Neural progenitor cell (in vitro differentiated cells): ENCODE measurements at regions not wholly inside any gene's neighbourhood (a gene's known extent, or its start where the extent isn't known, plus 50 kb on each side); places are given as distances from the start of the nearest gene placed in this dataset.

Source experiments
- EZH2 ChIP-seq: fragments of 200-600 bp; sonication (generic); IDR thresholded peaks from 2 replicates; pipeline ENCODE4 v1.6.1; 2017; ENCODE audit warnings: antibody characterized with exemption, mild to moderate bottlenecking, moderate library complexity
- EZH2phosphoT487 ChIP-seq: fragments of 200-600 bp; sonication (generic); IDR thresholded peaks from 2 replicates; pipeline ENCODE4 v1.6.1; 2017; ENCODE audit warnings: antibody characterized with exemption
- TF ChIP-seq, protein P1 (sequence below): fragments of 200-600 bp; sonication (generic); IDR thresholded peaks from 2 replicates; pipeline ENCODE4 v1.5.1; 2017; ENCODE audit warnings: antibody characterized with exemption, mild to moderate bottlenecking

DNA sequence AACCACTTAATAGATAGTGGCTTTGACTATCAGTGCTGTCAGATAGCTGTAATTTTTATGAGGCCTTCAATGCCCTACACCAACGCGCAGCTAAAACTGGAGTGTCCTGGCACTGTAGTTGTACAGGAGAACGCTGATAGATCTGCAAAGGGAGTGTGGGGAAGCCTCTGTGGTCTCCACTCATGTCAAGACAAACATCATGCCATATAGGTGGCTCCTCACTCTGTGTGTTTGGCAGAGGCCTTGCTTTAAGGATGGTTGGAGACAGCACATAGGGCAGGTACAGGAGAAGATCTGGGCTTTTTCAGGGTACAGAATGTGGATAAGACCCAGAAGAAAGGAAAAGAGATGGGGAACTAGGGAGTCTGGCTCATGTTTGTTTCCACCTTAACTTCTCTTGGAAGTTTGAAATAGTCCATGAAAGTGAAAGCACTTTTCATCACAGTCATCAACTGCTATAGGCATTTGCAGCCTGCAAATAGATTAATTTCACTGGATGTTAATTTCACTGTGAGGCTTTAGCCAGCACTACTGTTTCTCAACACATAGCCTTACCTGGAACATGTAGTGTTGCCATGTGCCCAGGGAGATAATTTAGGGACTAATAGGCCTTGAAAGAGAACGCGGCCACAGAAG is 425.8 kb upstream of the TBL1XR1 start:
- TF ChIP-seq, protein P1, sequence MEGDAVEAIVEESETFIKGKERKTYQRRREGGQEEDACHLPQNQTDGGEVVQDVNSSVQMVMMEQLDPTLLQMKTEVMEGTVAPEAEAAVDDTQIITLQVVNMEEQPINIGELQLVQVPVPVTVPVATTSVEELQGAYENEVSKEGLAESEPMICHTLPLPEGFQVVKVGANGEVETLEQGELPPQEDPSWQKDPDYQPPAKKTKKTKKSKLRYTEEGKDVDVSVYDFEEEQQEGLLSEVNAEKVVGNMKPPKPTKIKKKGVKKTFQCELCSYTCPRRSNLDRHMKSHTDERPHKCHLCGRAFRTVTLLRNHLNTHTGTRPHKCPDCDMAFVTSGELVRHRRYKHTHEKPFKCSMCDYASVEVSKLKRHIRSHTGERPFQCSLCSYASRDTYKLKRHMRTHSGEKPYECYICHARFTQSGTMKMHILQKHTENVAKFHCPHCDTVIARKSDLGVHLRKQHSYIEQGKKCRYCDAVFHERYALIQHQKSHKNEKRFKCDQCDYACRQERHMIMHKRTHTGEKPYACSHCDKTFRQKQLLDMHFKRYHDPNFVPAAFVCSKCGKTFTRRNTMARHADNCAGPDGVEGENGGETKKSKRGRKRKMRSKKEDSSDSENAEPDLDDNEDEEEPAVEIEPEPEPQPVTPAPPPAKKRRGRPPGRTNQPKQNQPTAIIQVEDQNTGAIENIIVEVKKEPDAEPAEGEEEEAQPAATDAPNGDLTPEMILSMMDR: no peak
- no peak for TF ChIP-seq EZH2phosphoT487
- TF ChIP-seq EZH2: no peak
